ENCODE measurements at regions not wholly inside any gene's neighbourhood (a gene's known extent, or its start where the extent isn't known, plus 50 kb on each side); places are given as distances from the start of the nearest gene placed in this dataset.

DNA sequence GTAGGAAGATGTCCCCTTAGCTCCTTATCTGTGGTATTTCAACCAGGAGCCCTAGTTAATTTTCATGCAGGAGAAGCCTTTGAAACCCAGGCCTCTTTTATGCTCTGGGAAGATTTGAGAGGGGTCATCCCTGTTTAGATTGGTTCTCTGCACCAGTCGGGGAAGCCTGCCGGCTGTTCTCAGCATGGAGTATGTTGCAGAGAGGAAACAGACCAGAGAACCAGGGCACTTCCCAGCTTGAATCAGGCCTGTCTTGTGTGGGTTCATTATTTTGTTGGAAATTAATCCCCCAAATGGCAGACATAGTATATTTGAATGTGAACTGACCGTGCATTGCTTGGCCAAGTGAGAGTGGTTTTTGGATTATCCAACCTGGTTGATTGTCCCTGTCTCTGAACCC, 1082.1 kb upstream of the RBFOX1 start:
- TF ChIP-seq, protein P1, sequence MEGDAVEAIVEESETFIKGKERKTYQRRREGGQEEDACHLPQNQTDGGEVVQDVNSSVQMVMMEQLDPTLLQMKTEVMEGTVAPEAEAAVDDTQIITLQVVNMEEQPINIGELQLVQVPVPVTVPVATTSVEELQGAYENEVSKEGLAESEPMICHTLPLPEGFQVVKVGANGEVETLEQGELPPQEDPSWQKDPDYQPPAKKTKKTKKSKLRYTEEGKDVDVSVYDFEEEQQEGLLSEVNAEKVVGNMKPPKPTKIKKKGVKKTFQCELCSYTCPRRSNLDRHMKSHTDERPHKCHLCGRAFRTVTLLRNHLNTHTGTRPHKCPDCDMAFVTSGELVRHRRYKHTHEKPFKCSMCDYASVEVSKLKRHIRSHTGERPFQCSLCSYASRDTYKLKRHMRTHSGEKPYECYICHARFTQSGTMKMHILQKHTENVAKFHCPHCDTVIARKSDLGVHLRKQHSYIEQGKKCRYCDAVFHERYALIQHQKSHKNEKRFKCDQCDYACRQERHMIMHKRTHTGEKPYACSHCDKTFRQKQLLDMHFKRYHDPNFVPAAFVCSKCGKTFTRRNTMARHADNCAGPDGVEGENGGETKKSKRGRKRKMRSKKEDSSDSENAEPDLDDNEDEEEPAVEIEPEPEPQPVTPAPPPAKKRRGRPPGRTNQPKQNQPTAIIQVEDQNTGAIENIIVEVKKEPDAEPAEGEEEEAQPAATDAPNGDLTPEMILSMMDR (tag by site-specific recombination; IDR thresholded peaks at IDR 0.05) = no peak
- TF ChIP-seq IKZF3 (tag by site-specific recombination; IDR thresholded peaks at IDR 0.05) (no peak), ZNF2 (tag by site-specific recombination; IDR thresholded peaks at IDR 0.05) (no peak), ZNF792 (tag by site-specific recombination; IDR thresholded peaks at IDR 0.05) (no peak), KLF1 (tag by site-specific recombination; IDR thresholded peaks at IDR 0.05) (no peak), ZNF274 (IDR thresholded peaks at IDR 0.05; ENCODE audit: low read length) (no peak), ZNF274 (tag by site-specific recombination; IDR thresholded peaks at IDR 0.05; ENCODE audit: borderline replicate concordance) (no peak), ZNF530 (tag by site-specific recombination; IDR thresholded peaks at IDR 0.05; ENCODE audit: low read depth) (no peak), ZNF776 (tag by site-specific recombination; IDR thresholded peaks at IDR 0.05; ENCODE audit: borderline replicate concordance) (no peak)
- TF ChIP-seq, protein P2, sequence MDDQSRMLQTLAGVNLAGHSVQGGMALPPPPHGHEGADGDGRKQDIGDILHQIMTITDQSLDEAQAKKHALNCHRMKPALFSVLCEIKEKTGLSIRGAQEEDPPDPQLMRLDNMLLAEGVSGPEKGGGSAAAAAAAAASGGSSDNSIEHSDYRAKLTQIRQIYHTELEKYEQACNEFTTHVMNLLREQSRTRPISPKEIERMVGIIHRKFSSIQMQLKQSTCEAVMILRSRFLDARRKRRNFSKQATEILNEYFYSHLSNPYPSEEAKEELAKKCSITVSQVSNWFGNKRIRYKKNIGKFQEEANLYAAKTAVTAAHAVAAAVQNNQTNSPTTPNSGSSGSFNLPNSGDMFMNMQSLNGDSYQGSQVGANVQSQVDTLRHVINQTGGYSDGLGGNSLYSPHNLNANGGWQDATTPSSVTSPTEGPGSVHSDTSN (CRISPR knock-in tag; IDR thresholded peaks at IDR 0.05) = no peak
- TF ChIP-seq, protein P3, sequence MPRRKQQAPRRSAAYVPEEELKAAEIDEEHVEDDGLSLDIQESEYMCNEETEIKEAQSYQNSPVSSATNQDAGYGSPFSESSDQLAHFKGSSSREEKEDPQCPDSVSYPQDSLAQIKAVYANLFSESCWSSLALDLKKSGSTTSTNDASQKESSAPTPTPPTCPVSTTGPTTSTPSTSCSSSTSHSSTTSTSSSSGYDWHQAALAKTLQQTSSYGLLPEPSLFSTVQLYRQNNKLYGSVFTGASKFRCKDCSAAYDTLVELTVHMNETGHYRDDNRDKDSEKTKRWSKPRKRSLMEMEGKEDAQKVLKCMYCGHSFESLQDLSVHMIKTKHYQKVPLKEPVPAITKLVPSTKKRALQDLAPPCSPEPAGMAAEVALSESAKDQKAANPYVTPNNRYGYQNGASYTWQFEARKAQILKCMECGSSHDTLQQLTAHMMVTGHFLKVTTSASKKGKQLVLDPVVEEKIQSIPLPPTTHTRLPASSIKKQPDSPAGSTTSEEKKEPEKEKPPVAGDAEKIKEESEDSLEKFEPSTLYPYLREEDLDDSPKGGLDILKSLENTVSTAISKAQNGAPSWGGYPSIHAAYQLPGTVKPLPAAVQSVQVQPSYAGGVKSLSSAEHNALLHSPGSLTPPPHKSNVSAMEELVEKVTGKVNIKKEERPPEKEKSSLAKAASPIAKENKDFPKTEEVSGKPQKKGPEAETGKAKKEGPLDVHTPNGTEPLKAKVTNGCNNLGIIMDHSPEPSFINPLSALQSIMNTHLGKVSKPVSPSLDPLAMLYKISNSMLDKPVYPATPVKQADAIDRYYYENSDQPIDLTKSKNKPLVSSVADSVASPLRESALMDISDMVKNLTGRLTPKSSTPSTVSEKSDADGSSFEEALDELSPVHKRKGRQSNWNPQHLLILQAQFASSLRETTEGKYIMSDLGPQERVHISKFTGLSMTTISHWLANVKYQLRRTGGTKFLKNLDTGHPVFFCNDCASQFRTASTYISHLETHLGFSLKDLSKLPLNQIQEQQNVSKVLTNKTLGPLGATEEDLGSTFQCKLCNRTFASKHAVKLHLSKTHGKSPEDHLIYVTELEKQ (tag by site-specific recombination; IDR thresholded peaks at IDR 0.05; ENCODE audit: borderline replicate concordance) = no peak

All from HEK293 (cell line).